IMR-90 (cell line): ENCODE measurements at regions not wholly inside any gene's neighbourhood (a gene's known extent, or its start where the extent isn't known, plus 50 kb on each side); places are given as distances from the start of the nearest gene placed in this dataset.

Source experiments
- BHLHE40 ChIP-seq: fragments of 150-350 bp; IDR thresholded peaks from 2 replicates; pipeline ENCODE4 v1.6.1; 2016; ENCODE audit warnings: mild to moderate bottlenecking, low read depth, low read length
- CEBPB ChIP-seq: IDR thresholded peaks from 2 replicates; pipeline ENCODE4 v1.6.1; 2012; ENCODE audit warnings: low read depth, low read length, improper control_type of control experiment
- CHD1 ChIP-seq: IDR thresholded peaks from 2 replicates; pipeline ENCODE4 v1.6.1; 2012; ENCODE audit warnings: low read depth, low read length, improper control_type of control experiment
- CTCF ChIP-seq: conservative IDR thresholded peaks from 2 replicates; pipeline ENCODE4 v1.5.1; 2012; ENCODE audit warnings: mild to moderate bottlenecking, low read depth, low read length, improper control_type of control experiment
- MAFK ChIP-seq: IDR thresholded peaks from 2 replicates; pipeline ENCODE4 v1.6.1; 2012; ENCODE audit warnings: low read depth, low read length, improper control_type of control experiment
- MAZ ChIP-seq: IDR thresholded peaks from 2 replicates; pipeline ENCODE4 v1.6.1; 2012; ENCODE audit warnings: low read depth, mild to moderate bottlenecking, low read length, improper control_type of control experiment, moderate library complexity, borderline replicate concordance
- MXI1 ChIP-seq: IDR thresholded peaks from 2 replicates; pipeline ENCODE4 v1.6.1; 2012; ENCODE audit warnings: low read depth, mild to moderate bottlenecking, low read length, moderate library complexity, borderline replicate concordance
- NFE2L2 ChIP-seq: fragments of 150-350 bp; IDR thresholded peaks from 2 replicates; pipeline ENCODE4 v1.6.1; 2016; ENCODE audit warnings: low read depth, mild to moderate bottlenecking, low read length
- POLR2A ChIP-seq: IDR thresholded peaks from 2 replicates; pipeline ENCODE4 v1.6.1; 2012; ENCODE audit warnings: mild to moderate bottlenecking, low read depth, low read length
- RCOR1 ChIP-seq: IDR thresholded peaks from 2 replicates; pipeline ENCODE4 v1.6.1; 2012; ENCODE audit warnings: mild to moderate bottlenecking, low read length, improper control_type of control experiment; ENCODE audit not compliant: insufficient replicate concordance
- RFX5 ChIP-seq: IDR thresholded peaks from 2 replicates; pipeline ENCODE4 v1.8.0; 2012; ENCODE audit warnings: low read depth, mild to moderate bottlenecking, low read length, moderate library complexity
- SMC3 ChIP-seq: fragments of 150-350 bp; IDR thresholded peaks from 2 replicates; pipeline ENCODE4 v1.6.1; 2016; ENCODE audit warnings: low read depth, mild to moderate bottlenecking, antibody characterized with exemption, low read length, moderate library complexity
- TF ChIP-seq, protein P1 (sequence below): fragments of 150-350 bp; IDR thresholded peaks from 2 replicates; pipeline ENCODE4 v1.6.1; 2017; ENCODE audit warnings: mild to moderate bottlenecking, antibody characterized with exemption, low read length, low read depth

GRCh38 chr2:5183031-5183430 lies 509.2 kb upstream of the SOX11 start:
- TF ChIP-seq CTCF (no peak), POLR2A (no peak), RCOR1 (no peak), NFE2L2 (no peak), RFX5 (no peak), MXI1 (no peak), SMC3 (no peak), CHD1 (no peak), MAZ (no peak), CEBPB (no peak), BHLHE40 (no peak), MAFK (no peak)
- TF ChIP-seq, protein P1, sequence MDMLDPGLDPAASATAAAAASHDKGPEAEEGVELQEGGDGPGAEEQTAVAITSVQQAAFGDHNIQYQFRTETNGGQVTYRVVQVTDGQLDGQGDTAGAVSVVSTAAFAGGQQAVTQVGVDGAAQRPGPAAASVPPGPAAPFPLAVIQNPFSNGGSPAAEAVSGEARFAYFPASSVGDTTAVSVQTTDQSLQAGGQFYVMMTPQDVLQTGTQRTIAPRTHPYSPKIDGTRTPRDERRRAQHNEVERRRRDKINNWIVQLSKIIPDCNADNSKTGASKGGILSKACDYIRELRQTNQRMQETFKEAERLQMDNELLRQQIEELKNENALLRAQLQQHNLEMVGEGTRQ: no peak
